Renal cortex interstitium (tissue), 11 donors: ENCODE measurements at regions not wholly inside any gene's neighbourhood (a gene's known extent, or its start where the extent isn't known, plus 50 kb on each side); places are given as distances from the start of the nearest gene placed in this dataset.

Source experiments
- DNase-seq, 11 donors: peaks; one replicate each; pipeline ENCODE4 v3.0.0-alpha.2; 2013; ENCODE audit warnings: low read depth in 9 of 11, low spot score in 4 of 11; ENCODE audit errors: extremely low read depth in 1 of 11

GRCh38 chr9:73689051-73689870 lies 537.6 kb downstream of the ANXA1 start:
- DNase-seq, result no peak

DNA sequence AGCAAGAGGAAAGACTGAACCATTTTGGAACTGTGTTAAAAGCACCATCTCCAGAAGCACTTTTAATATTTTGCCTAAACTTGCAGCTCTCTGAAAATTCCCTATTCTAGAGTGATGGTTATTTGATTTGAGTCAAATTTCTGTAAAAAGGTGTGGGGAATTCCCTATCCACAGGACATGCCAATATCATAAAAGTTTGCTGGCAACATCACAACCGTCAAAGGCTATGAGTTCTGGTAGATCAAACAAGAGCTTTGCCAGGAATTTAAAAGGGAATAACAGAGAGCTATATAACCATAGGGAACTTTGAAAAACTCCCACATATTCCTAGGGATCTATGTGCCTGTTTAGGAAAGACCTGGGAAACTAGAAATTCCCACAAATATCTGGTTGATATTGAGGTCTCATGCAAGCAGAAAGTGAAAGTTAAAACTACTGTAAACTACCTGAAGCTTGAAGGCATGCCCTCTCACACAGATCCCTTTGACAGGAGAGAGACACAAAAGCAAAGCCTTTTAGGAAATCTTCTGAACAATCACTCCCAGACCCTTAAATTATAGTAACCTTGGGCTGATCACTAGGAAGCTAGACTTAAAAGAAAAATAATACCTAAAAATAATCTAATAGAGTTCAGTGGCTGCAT lies 549.9 kb downstream of the ANXA1 start:
- no peak for DNase-seq

DNA sequence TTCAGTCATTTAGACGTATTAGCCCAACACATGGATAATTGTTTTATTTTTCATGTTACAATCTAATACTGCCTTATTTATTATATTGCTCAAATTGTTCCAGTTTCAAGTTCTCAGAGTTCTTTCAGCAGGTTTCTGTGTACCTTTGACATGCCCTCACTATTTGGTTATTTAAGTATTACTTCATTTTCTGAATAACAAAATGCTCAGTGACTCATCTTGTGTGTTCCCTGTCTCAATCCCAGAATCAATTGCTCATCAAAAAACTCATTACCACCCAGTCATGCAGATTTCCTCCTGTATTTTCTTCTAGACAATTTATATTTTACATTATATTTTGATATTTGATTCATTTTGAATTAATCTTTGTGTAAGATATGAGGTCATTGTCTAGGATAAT lies 562.6 kb downstream of the ANXA1 start:
- no peak for DNase-seq

GRCh38 chr9:73715591-73715990 lies 563.9 kb downstream of the ANXA1 start:
- no peak for DNase-seq

DNA sequence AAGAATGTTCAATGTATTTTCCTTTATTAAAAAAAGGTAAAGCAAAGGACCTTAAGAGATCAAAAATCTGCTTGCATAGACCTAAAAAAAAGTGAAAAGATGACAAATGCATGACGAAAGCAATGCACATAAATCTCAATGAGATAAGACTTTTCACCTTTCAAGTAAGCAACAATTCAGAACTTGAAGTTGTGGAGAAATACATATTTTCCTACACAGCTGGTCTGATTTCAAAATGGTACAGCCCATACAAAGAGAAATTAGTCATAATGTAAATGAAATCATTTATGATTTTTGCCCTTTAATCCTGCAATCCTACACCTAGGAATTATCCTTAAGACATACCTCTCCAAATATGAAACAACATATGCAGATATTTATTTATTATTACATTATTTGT lies 568.0 kb downstream of the ANXA1 start:
- DNase-seq, result no peak

- no peak for DNase-seq
These were observed 568.9 kb downstream of the ANXA1 start for GRCh38 chr9:73720601-73721000.

GRCh38 chr9:73736270-73736669 lies 584.6 kb downstream of the ANXA1 start:
- no peak for DNase-seq

DNA sequence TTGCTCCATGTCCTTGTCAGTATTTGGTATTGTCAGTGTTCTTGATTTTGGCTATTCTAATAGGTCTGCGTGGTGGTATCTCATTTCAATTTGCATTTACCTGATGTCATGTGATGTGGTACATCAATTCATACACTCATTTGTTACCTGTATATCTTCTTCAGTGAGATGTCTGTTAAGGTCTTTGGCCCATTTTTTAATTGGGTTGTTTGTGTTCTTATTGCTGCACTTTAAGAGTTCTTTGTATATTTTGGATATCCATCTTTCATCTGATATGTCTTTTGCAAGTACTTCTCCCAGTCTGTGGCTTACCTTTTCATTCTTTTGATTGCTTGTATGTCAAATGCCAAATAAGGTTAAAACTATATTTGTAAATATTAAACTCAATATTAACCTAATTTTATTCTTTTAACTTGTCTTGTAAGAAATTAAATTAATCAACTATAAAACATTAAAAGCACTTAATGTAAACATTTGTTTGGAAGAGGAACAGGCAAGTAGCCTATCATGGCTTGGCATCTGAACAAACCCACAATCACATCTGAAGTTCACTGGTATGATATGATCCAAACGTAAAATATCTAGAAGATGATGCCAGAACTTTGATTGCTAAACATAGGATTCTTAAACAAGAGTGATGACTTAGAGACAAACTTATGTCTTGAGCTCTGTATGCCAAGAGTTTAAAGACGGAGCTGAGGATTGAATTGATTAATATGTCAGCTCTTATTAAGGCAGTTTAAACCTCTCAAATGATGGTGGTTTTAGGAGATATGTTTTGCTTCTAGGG lies 587.3 kb downstream of the ANXA1 start:
- DNase-seq, result no peak

DNA sequence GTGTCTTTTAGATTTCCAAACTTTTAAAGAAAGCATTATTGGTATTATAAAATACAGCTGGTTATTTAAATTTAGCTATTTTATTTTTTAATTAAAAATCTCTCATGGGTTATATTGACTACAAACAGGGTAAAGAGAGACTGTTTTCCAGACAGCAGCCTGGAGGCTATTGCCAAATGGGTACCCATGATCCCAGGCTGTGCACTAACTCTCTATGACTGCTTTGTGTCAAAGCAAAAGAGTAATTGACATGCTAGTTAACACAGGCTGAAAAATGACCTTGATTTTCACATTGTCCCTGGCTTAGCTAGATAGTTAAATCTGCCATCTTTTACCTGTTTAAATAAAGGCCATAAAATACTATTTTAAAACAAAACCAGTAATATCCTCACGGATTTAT lies 589.7 kb downstream of the ANXA1 start:
- no peak for DNase-seq

DNA sequence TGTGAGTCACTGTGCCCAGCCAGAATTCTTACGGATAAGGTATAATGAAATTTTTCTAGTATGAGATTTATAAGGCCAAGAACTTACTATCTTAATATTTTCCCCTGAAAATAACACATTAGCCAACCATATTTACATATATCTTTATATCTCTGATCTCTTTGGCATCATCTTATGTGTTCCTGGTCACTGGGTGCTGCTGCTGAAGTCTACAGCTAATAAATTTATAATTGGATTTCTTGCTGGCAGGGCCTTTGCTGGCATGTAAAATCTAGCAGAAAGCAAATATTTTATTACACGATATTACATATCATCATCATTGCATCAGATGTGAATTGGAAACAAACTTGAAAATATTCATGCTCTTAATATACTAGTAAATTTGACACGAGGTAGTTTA lies 590.7 kb downstream of the ANXA1 start:
- DNase-seq, result no peak

GRCh38 chr9:73743826-73744225 lies 592.2 kb downstream of the ANXA1 start:
- DNase-seq, result no peak

DNA sequence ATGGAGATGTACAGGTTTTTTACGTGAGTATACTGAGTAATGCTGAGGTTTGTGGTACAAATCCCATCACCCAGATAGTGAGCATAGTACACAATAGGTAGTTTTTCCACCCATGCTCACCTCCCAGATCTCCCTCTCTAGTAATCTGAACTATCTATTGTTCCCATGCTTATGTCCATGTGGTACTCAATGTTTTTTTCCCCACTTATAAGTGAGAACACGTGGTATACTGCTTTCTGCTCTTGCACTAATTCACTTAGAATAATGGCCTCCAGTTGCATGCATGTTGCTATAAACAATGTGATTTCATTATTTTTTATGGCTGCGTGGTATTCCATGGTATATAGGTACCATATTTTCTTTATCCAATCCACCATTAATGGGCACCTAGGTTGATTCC lies 593.9 kb downstream of the ANXA1 start:
- no peak for DNase-seq

DNA sequence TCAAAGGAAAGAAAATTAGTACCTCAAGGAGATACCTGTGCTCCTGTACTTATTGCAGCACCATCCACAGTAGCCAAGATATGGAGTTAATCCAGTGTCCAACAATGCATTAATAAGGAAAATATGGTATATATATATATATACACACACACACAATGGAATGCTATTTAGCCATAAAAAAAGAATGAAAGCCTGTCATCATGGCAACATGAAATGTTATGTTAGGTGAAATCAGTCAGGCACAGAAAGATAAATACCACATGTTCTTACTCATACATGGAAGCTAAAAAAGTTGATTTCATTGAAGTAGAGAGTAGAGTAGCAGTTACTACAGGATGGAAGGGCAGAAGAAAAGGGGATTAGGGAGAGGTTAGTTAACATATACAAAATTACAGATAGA lies 601.5 kb downstream of the ANXA1 start:
- DNase-seq, result no peak

GRCh38 chr9:73761905-73762304 lies 610.2 kb downstream of the ANXA1 start:
- DNase-seq, result no peak

DNA sequence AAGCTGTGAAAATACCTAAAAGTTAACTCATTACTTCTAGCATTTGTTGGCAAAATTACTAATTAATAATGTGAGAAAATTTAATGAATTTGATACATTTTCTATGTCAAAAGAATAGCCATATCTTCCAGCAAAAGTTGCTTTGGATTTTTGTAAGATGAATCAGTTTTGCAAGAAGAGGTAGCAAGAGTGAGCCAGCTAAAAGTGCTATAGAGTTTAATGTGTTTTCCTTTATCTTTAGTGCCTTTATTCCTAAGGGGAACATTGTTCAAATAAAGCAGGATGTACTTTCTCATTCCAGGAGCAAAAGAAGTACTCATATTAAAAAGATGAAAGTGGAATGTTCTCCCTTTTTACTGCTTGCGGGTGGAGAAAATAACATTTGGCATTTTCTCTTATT lies 622.2 kb downstream of the ANXA1 start:
- DNase-seq, result no peak

GRCh38 chr9:73775757-73776156 lies 624.1 kb downstream of the ANXA1 start:
- no peak for DNase-seq

GRCh38 chr9:73780916-73781315 lies 629.3 kb downstream of the ANXA1 start:
- no peak for DNase-seq

DNA sequence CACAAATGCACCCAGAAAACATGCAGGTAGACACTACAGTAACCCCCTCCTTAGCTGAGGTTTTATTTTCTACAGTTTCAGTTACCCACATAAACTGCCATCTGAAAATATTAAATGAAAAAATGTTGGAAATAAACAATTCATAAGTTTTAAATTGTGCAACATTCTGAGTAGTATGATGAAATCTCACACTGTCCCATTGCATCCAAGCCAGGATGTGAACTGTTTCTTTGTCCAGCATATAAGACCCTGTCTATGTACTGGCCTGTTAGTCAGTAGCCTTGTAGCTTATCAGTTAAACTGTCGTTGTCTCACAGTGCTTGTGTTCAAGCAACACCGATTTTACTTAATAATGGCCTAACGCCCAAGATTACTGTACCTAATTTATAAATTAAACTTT lies 630.5 kb downstream of the ANXA1 start:
- DNase-seq, result no peak

GRCh38 chr9:73799446-73799845 lies 647.8 kb downstream of the ANXA1 start:
- DNase-seq, result no peak

DNA sequence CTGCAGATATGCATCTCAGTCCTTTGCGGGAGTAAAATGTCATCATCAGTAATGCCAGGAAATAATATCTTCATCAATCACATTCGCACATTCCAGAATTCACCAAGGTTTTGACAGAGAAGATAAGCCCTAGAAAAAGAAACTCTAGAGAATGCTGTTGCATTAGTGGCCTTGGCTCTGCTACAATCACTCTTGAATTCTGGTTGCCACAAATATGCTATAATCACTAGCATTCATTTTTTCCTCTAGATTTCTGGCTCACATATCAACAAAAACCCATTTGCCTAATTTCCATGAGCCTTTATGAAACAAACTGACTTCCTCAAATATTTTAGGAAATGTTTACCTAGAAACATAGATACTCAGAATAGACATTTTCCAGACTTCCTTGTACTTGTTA lies 653.4 kb downstream of the ANXA1 start:
- no peak for DNase-seq
